PFSK-1 (cell line): ENCODE measurements at regions not wholly inside any gene's neighbourhood (a gene's known extent, or its start where the extent isn't known, plus 50 kb on each side); places are given as distances from the start of the nearest gene placed in this dataset.

ENCODE experiments used
- FOXP2 ChIP-seq: optimal IDR thresholded peaks from 2 replicates; pipeline ENCODE3; 2011; ENCODE audit warnings: borderline replicate concordance, control low read depth, inconsistent platforms; ENCODE audit not compliant: insufficient read depth; ENCODE audit errors: extremely low read length, extremely low read depth
- POLR2AphosphoS5 ChIP-seq: IDR thresholded peaks from 2 replicates; pipeline ENCODE4 v1.6.1; 2012; ENCODE audit warnings: low read depth, mild to moderate bottlenecking, control low read depth, low read length, moderate library complexity
- REST ChIP-seq, 2 experiments: IDR thresholded peaks; 2 replicates each; pipeline versions ENCODE4 v1.6.1 to v1.8.0; 2011 to 2012; ENCODE audit warnings: low read depth in 2 of 2, low read length in 2 of 2, control low read depth in 1 of 2, inconsistent platforms in 1 of 2, mild to moderate bottlenecking in 1 of 2, moderate library complexity in 1 of 2; ENCODE audit not compliant: insufficient read depth in 1 of 2
- SIN3A ChIP-seq: IDR thresholded peaks from 2 replicates; pipeline ENCODE4 v1.6.1; 2012; ENCODE audit warnings: mild to moderate bottlenecking, low read length, moderate library complexity, borderline replicate concordance; ENCODE audit not compliant: insufficient read depth
- TAF1 ChIP-seq: IDR thresholded peaks from 2 replicates; pipeline ENCODE4 v1.6.1; 2012; ENCODE audit warnings: low read length, control low read depth, borderline replicate concordance; ENCODE audit not compliant: insufficient read depth

DNA sequence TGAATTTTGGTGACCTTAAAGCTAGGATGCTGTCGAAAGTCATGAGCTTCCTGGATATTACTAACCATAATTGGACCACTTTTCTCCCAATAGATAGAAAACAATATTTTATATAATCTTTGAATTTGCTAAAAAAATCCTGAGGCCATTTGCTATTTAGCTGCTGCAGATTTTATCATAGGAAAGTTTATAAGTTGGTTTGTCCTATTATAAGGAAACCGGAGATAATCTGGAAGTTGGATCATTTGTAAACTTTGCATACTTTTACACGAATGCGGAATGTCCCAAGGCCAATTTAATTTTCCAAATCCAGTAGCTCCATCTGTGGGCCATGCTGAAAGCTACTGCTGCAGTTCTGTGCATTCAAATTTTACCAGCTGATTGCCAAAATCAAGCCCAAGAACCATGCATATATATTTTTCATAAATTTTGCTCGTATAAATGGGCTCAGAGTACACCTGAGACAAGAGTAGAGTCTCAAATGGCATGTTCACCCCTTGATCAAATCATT lies 378.3 kb downstream of the FAM181B start:
- TF ChIP-seq SIN3A (no peak), REST (IDR thresholded peaks at IDR 0.05; ENCODE audit: insufficient read depth in 1 of 2, low read depth in 2 of 2, low read length in 2 of 2) (no peak), POLR2AphosphoS5 (no peak), TAF1 (no peak), FOXP2 (no peak)

- TF ChIP-seq FOXP2: no peak
- no peak for TF ChIP-seq SIN3A
- TF ChIP-seq POLR2AphosphoS5: no peak
- TF ChIP-seq REST (IDR thresholded peaks at IDR 0.05; ENCODE audit: insufficient read depth in 1 of 2, low read depth in 2 of 2, low read length in 2 of 2): no peak
- no peak for TF ChIP-seq TAF1
These were observed 406.8 kb downstream of the FAM181B start for GRCh38 chr11:82326853-82327252.

DNA sequence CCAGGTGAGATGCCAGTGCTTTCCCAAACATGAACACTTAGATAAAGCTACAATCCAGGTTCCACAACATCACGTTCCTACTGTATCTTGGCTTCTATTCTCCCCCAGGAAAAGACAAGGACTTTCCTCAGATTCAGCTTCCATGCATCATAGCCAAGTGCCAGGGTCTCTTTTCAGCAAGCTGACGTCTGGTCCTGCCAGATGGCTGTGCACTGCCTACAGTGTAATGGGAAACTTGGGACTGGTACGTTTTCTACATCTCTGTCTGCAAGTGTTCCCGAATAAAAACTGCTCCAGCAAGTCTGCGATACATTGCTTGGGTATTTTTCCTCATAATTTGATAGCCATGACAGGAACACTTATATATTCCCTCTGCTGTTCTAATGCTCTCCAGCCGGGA lies 412.5 kb downstream of the FAM181B start:
- no peak for TF ChIP-seq TAF1
- TF ChIP-seq REST (IDR thresholded peaks at IDR 0.05; ENCODE audit: insufficient read depth in 1 of 2, low read depth in 2 of 2, low read length in 2 of 2): no peak
- no peak for TF ChIP-seq SIN3A
- no peak for TF ChIP-seq POLR2AphosphoS5
- no peak for TF ChIP-seq FOXP2

DNA sequence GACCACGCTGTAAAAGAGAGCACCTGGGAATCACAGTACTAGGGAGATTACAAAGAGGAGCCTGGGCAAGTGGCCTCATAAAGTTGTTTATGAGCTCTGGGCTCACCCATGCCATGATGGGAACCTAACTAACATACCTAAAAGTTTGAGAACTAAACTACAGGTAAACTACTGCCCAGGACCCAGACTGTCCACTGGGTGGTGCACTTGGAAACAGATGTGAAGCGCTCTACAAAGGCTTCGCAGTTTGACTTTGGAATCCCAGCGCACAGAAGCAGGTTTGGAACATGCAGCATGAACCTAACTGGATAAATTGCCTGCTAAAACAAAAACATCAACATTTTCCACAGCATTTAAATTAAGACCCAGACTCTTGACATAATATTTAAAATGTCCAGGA lies 418.6 kb downstream of the FAM181B start:
- no peak for TF ChIP-seq SIN3A

DNA sequence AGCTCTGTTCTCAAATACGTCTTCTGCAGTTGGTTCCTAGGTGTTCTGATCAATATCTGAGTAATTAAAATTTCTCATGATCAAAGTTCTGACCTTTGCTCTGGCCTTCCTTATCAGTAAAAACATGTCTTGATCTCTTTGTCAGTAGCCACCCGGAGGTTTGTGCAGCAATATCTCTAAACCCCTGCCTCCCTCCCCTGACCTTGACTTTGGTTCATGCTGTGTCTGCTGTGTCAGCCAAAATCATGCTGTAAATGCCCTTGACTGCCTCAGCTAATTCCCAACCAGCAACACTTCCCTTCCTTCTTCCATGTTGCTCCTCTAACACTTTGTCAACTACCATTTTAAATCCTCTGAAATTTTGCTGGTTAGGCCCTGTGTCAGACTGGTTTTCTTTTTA lies 424.7 kb downstream of the FAM181B start:
- TF ChIP-seq SIN3A (no peak), FOXP2 (no peak), TAF1 (no peak), POLR2AphosphoS5 (no peak)

- TF ChIP-seq FOXP2 (no peak), REST (IDR thresholded peaks at IDR 0.05; ENCODE audit: insufficient read depth in 1 of 2, low read depth in 2 of 2, low read length in 2 of 2) (no peak), POLR2AphosphoS5 (no peak), SIN3A (no peak), TAF1 (no peak)
These were observed 428.5 kb downstream of the FAM181B start for GRCh38 chr11:82305123-82305522.
